ENCODE measurements at regions not wholly inside any gene's neighbourhood (a gene's known extent, or its start where the extent isn't known, plus 50 kb on each side); places are given as distances from the start of the nearest gene placed in this dataset.

DNA sequence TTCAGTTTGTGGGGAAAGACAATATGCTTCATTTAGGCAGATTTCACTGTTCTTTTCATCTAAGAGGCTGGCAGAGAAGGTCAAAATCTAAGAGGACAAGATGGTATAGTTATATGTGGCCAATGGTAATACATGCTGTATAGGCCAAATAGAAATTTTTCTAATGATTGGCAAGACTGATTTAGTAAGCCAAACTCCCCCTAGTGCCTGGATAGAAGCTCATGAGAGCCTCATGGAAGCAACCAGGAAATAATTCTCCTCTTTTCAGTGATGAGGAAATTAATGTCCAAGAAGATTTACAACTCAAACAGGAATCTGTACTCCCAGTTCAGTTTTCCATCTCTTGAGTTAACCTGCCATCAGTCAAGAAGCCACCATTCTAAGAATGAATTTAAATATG, 253.6 kb upstream of the PHF14 start:
- DNase-seq (ENCODE audit: low read depth in 4 of 6, low spot score in 6 of 6), result peak in 1 of 6 donors; percentile 5
- H3K4me1 ChIP-seq (ENCODE audit: control insufficient read depth, insufficient read depth, low read length), result no peaks in the 10 kb centered on the region
- H3K4me3 ChIP-seq (ENCODE audit: low read depth, low read length), result no peak overlapping the region
- H3K9me3 ChIP-seq (ENCODE audit: control insufficient read depth, insufficient read depth, low read length), result no peaks in the 10 kb centered on the region
- H3K27me3 ChIP-seq (ENCODE audit: control insufficient read depth, insufficient read depth, low read length), result no peaks in the 10 kb centered on the region
- no peaks in the 10 kb centered on the region for H3K36me3 ChIP-seq (ENCODE audit: control insufficient read depth, insufficient read depth, low read length)
- H3K27ac ChIP-seq (ENCODE audit: low read depth, low read length), result no peak overlapping the region

DNA sequence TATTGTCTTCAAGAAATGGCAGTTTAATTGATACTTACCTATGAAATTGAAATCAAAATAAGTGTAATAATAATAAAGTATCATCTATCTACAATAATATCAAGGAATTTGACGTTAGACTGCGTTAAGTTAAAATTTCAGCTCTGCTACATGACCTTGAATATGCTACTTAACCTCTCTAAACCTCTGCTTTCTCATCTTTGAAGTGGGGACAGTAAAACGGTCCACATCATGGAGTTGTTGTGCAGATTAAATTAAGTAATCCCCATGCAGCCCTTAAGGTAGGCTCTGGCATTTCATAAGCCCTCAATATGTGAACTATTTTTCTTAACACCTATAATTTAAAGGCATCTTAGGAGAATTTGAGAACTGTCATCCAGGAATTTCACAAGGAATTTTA, 252.4 kb upstream of the PHF14 start:
- Histone ChIP-seq H3K27me3 (ENCODE audit: control insufficient read depth, insufficient read depth, low read length) (no peaks in the 10 kb centered on the region), H3K36me3 (ENCODE audit: control insufficient read depth, insufficient read depth, low read length) (no peaks in the 10 kb centered on the region), H3K9me3 (ENCODE audit: control insufficient read depth, insufficient read depth, low read length) (no peaks in the 10 kb centered on the region), H3K4me1 (ENCODE audit: control insufficient read depth, insufficient read depth, low read length) (no peaks in the 10 kb centered on the region), H3K4me3 (ENCODE audit: low read depth, low read length) (no peak overlapping the region), H3K27ac (ENCODE audit: low read depth, low read length) (no peak overlapping the region)
- DNase-seq (ENCODE audit: low read depth in 4 of 6, low spot score in 6 of 6), result no peak
- WGBS (ENCODE audit: insufficient coverage), result no CpG with 5 or more reads among the region's 3 CpGs

DNA sequence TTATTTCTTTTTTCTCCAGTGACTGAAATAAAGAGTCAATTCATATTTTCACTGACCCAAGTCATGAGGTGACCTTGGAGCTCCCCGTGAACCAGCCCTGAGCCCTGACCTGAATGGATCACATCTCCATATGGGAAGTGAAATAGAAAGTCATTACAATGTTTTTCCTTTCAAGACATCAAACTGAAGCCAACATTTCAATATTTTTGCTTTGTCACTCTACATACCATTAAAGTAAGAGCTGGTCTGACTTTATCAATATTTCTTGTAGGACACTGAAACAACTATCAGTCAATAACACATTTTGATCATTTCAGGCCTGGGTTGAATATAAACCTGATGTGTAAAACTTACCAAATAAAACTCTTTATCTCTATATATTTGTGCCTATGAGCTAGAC, 249.8 kb upstream of the PHF14 start:
- Histone ChIP-seq H3K4me3 (ENCODE audit: low read depth, low read length) (no peak overlapping the region), H3K27ac (ENCODE audit: low read depth, low read length) (peak overlapping the region; percentile 26), H3K27me3 (ENCODE audit: control insufficient read depth, insufficient read depth, low read length) (no peaks in the 10 kb centered on the region), H3K9me3 (ENCODE audit: control insufficient read depth, insufficient read depth, low read length) (no peaks in the 10 kb centered on the region), H3K4me1 (ENCODE audit: control insufficient read depth, insufficient read depth, low read length) (no peaks in the 10 kb centered on the region), H3K36me3 (ENCODE audit: control insufficient read depth, insufficient read depth, low read length) (no peaks in the 10 kb centered on the region)
- no peak for DNase-seq (ENCODE audit: low read depth in 4 of 6, low spot score in 6 of 6)
- WGBS (ENCODE audit: insufficient coverage), result no CpG with 5 or more reads among the region's 1 CpG

GRCh38 chr7:10724449-10724848, 249.2 kb upstream of the PHF14 start:
- Histone ChIP-seq H3K4me3 (ENCODE audit: low read depth, low read length) (no peak overlapping the region), H3K36me3 (ENCODE audit: control insufficient read depth, insufficient read depth, low read length) (no peaks in the 10 kb centered on the region), H3K27ac (ENCODE audit: low read depth, low read length) (no peak overlapping the region), H3K27me3 (ENCODE audit: control insufficient read depth, insufficient read depth, low read length) (no peaks in the 10 kb centered on the region), H3K4me1 (ENCODE audit: control insufficient read depth, insufficient read depth, low read length) (no peaks in the 10 kb centered on the region), H3K9me3 (ENCODE audit: control insufficient read depth, insufficient read depth, low read length) (no peaks in the 10 kb centered on the region)
- no CpG with 5 or more reads among the region's 1 CpG for WGBS (ENCODE audit: insufficient coverage)
- no peak for DNase-seq (ENCODE audit: low read depth in 4 of 6, low spot score in 6 of 6)

- no peaks in the 10 kb centered on the region for H3K27me3 ChIP-seq (ENCODE audit: control insufficient read depth, insufficient read depth, low read length)
- no peaks in the 10 kb centered on the region for H3K36me3 ChIP-seq (ENCODE audit: control insufficient read depth, insufficient read depth, low read length)
- H3K27ac ChIP-seq (ENCODE audit: low read depth, low read length), result no peak overlapping the region
- H3K9me3 ChIP-seq (ENCODE audit: control insufficient read depth, insufficient read depth, low read length), result no peaks in the 10 kb centered on the region
- H3K4me1 ChIP-seq (ENCODE audit: control insufficient read depth, insufficient read depth, low read length), result no peaks in the 10 kb centered on the region
- DNase-seq (ENCODE audit: low read depth in 4 of 6, low spot score in 6 of 6), result no peak
- H3K4me3 ChIP-seq (ENCODE audit: low read depth, low read length), result no peak overlapping the region
- 78% methylated on average over 4 of the region's 5 CpGs for WGBS (ENCODE audit: insufficient coverage)
Measured at GRCh38 chr7:10727636-10728035, 246.0 kb upstream of the PHF14 start.

DNA sequence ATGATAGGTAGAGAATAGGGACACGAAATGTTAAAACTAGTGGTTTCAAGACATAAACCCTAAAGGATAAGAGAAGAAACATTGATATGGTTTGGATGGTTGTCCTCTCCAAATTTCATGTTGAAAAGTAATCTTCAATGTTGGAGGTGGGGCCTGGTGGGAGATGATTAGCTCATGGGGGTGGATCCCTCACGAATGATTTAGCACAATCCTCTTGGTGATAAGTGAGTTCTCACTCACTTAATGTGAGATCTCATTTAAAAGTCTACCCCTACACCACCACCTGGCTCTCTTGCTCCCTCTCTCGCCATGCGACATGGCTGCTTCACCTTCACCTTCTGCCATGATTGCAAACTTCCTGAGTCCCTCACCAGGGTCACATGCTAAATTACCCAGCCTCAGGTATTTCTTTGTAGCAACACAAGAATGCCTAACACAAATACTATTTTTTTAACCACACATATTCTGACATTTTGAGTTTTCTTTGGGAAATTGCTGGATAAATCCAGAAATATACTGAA, 242.4 kb upstream of the PHF14 start:
- Histone ChIP-seq H3K36me3 (ENCODE audit: control insufficient read depth, insufficient read depth, low read length) (no peaks in the 10 kb centered on the region), H3K27ac (ENCODE audit: low read depth, low read length) (no peak overlapping the region), H3K4me3 (ENCODE audit: low read depth, low read length) (no peak overlapping the region), H3K4me1 (ENCODE audit: control insufficient read depth, insufficient read depth, low read length) (no peaks in the 10 kb centered on the region), H3K9me3 (ENCODE audit: control insufficient read depth, insufficient read depth, low read length) (no peaks in the 10 kb centered on the region), H3K27me3 (ENCODE audit: control insufficient read depth, insufficient read depth, low read length) (no peaks in the 10 kb centered on the region)
- DNase-seq (ENCODE audit: low read depth in 4 of 6, low spot score in 6 of 6), result no peak
- 91% methylated on average over 3 of the region's 4 CpGs for WGBS (ENCODE audit: insufficient coverage)

GRCh38 chr7:10733747-10734146, 239.9 kb upstream of the PHF14 start:
- H3K4me1 ChIP-seq (ENCODE audit: control insufficient read depth, insufficient read depth, low read length), result no peaks in the 10 kb centered on the region
- DNase-seq (ENCODE audit: low read depth in 4 of 6, low spot score in 6 of 6), result no peak
- WGBS (ENCODE audit: insufficient coverage), result no CpG with 5 or more reads among the region's 1 CpG

DNA sequence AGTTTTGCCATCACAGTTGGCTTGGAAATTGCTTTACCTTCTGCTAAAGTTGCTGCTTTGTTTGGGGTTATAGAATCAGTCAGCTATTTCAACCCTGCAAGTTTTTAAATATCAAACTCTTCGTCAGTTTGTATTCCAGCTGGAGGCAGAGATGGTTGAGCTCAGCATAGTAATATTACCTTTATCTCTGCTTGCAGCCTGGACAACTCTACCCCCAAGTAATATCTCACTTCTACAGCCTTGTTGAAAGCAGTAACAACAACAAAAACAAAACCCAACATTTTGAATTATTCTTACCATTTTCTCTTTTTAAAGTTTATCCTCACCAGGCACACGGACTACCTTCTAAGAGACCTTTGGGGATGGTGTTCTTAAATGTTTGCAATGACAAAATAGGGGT, 239.1 kb upstream of the PHF14 start:
- Histone ChIP-seq H3K27ac (ENCODE audit: low read depth, low read length) (no peak overlapping the region), H3K36me3 (ENCODE audit: control insufficient read depth, insufficient read depth, low read length) (no peaks in the 10 kb centered on the region), H3K27me3 (ENCODE audit: control insufficient read depth, insufficient read depth, low read length) (no peaks in the 10 kb centered on the region), H3K4me3 (ENCODE audit: low read depth, low read length) (no peak overlapping the region), H3K9me3 (ENCODE audit: control insufficient read depth, insufficient read depth, low read length) (no peaks in the 10 kb centered on the region), H3K4me1 (ENCODE audit: control insufficient read depth, insufficient read depth, low read length) (no peaks in the 10 kb centered on the region)
- no CpG with 5 or more reads among the region's 2 CpGs for WGBS (ENCODE audit: insufficient coverage)
- DNase-seq (ENCODE audit: low read depth in 4 of 6, low spot score in 6 of 6), result no peak

More at GRCh38 chr7:10733747-10734146, 239.9 kb upstream of the PHF14 start:
- Histone ChIP-seq H3K4me3 (ENCODE audit: low read depth, low read length) (no peak overlapping the region), H3K36me3 (ENCODE audit: control insufficient read depth, insufficient read depth, low read length) (no peaks in the 10 kb centered on the region), H3K27ac (ENCODE audit: low read depth, low read length) (no peak overlapping the region), H3K9me3 (ENCODE audit: control insufficient read depth, insufficient read depth, low read length) (no peaks in the 10 kb centered on the region), H3K27me3 (ENCODE audit: control insufficient read depth, insufficient read depth, low read length) (no peaks in the 10 kb centered on the region)

- Histone ChIP-seq H3K36me3 (ENCODE audit: control insufficient read depth, insufficient read depth, low read length) (no peaks in the 10 kb centered on the region), H3K4me1 (ENCODE audit: control insufficient read depth, insufficient read depth, low read length) (no peaks in the 10 kb centered on the region), H3K27me3 (ENCODE audit: control insufficient read depth, insufficient read depth, low read length) (no peaks in the 10 kb centered on the region), H3K27ac (ENCODE audit: low read depth, low read length) (no peak overlapping the region), H3K9me3 (ENCODE audit: control insufficient read depth, insufficient read depth, low read length) (no peaks in the 10 kb centered on the region), H3K4me3 (ENCODE audit: low read depth, low read length) (no peak overlapping the region)
- no peak for DNase-seq (ENCODE audit: low read depth in 4 of 6, low spot score in 6 of 6)
- WGBS (ENCODE audit: insufficient coverage), result no CpG with 5 or more reads among the region's 4 CpGs
Measured at GRCh38 chr7:10739401-10739800, 234.3 kb upstream of the PHF14 start.

DNA sequence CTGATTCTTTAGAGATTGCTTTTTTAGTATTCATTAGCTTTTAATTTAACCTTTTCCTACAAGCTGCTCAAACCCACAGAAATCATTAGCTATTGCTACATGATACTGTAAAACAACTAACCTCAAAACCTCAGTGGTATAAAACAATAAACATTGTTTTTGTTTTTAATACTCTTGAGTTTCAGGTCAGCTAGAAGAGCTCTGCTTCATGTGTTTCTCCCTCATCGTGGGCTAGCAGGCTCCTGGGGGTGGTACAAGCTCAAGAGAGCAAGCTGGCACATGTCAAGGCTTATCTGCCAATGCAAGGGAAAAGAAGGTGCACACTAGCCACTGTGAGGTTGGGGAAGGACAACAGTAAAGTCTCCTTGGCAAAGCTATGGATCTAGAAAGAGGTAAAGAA, 232.9 kb upstream of the PHF14 start:
- Histone ChIP-seq H3K27me3 (ENCODE audit: control insufficient read depth, insufficient read depth, low read length) (no peaks in the 10 kb centered on the region), H3K9me3 (ENCODE audit: control insufficient read depth, insufficient read depth, low read length) (no peaks in the 10 kb centered on the region), H3K27ac (ENCODE audit: low read depth, low read length) (no peak overlapping the region), H3K36me3 (ENCODE audit: control insufficient read depth, insufficient read depth, low read length) (no peaks in the 10 kb centered on the region), H3K4me1 (ENCODE audit: control insufficient read depth, insufficient read depth, low read length) (no peaks in the 10 kb centered on the region), H3K4me3 (ENCODE audit: low read depth, low read length) (no peak overlapping the region)
- DNase-seq (ENCODE audit: low read depth in 4 of 6, low spot score in 6 of 6), result no peak
- WGBS (ENCODE audit: insufficient coverage), result 70% methylated on average over 1 of the region's 1 CpG
